K562 (cell line): ENCODE measurements at regions not wholly inside any gene's neighbourhood (a gene's known extent, or its start where the extent isn't known, plus 50 kb on each side); places are given as distances from the start of the nearest gene placed in this dataset.

Experiments
- ATAC-seq: fragments of 200-7000 bp; cut with Tn5 transposase; 3 replicates; pipeline ENCODE4 v1.9.1; 2020; ENCODE audit warnings: moderate library complexity
- BruUV-seq: library from RNA; stranded (reverse); fragments of 400-500 nt; replicated peaks from 2 replicates; lab custom pipeline; 2021; lab: Mats Ljungman, UMichigan
- CTCF ChIA-PET: fragments of 300-600 bp; formaldehyde crosslinking; extraction: SDS; loops from one replicate; lab custom pipeline; 2021; ENCODE audit warnings: low intra/inter-chr PET ratio; lab: Yijun Ruan, JAX
- POLR2A ChIA-PET: fragments of 300-600, 350-650 bp; sonication (Branson Sonifier 250); formaldehyde crosslinking; extraction: SDS; loops from one replicate; lab custom pipeline; 2021; ENCODE audit warnings: antibody characterized with exemption, inconsistent platforms; lab: Yijun Ruan, JAX
- DNase-seq, 4 experiments: peaks; one replicate each; pipeline versions ENCODE4 v3.0.0 to v3.0.0-alpha.2; 2011 to 2018; ENCODE audit warnings: low spot score in 3 of 4, mixed read lengths in 3 of 4; ENCODE audit errors: extremely low read depth in 1 of 4
- FAIRE-seq: peaks from 2 replicates; lab custom pipeline; 2011; peaks lifted over from hg19 to GRCh38; lab: Jason Lieb, UNC
- H2AFZ ChIP-seq: 2 replicates; pipeline ENCODE4 v1.6.0; 2011; ENCODE audit warnings: low read depth, low read length, control low read depth, inconsistent platforms
- H3K27ac ChIP-seq: fragments of 200-600 bp; 3 replicates; pipeline ENCODE4 v1.8.0; 2011; ENCODE audit warnings: low read depth, mild to moderate bottlenecking, control low read depth, inconsistent platforms, low read length, moderate library complexity, mixed read lengths; ENCODE audit errors: extremely low read depth
- H3K27me3 ChIP-seq, 2 experiments: fragments of 300-600 bp in 1 of 2; 2 replicates in 1 of 2; 3 replicates in 1 of 2; pipeline versions ENCODE4 v1.6.0 to v1.8.0; 2011; ENCODE audit warnings: inconsistent platforms in 2 of 2, low read length in 2 of 2, mild to moderate bottlenecking in 1 of 2, mixed read lengths in 1 of 2, moderate library complexity in 1 of 2; ENCODE audit not compliant: control insufficient read depth in 2 of 2, insufficient read depth in 2 of 2
- H3K36me3 ChIP-seq: fragments of 300-600 bp; 3 replicates; pipeline ENCODE4 v1.8.0; 2011; ENCODE audit warnings: mild to moderate bottlenecking, low read length, inconsistent platforms; ENCODE audit not compliant: control insufficient read depth, insufficient read depth
- H3K4me1 ChIP-seq, 2 experiments: fragments of 200-600 bp in 1 of 2; replicated peaks in 1 of 2; 2 replicates in 1 of 2; 3 replicates in 1 of 2; pipeline versions ENCODE4 v1.5.1 to v1.8.0; 2011; ENCODE audit warnings: inconsistent platforms in 2 of 2, low read length in 2 of 2, mild to moderate bottlenecking in 1 of 2, mixed read lengths in 1 of 2, moderate library complexity in 1 of 2; ENCODE audit not compliant: control insufficient read depth in 2 of 2, insufficient read depth in 2 of 2
- H3K4me2 ChIP-seq: 2 replicates; pipeline ENCODE4 v1.6.1; 2011; ENCODE audit warnings: low read length, control low read depth, inconsistent platforms, mixed read lengths; ENCODE audit not compliant: insufficient read depth
- H3K4me3 ChIP-seq: fragments of 200-600 bp; sonication (generic), shearing (Covaris generic); 2 replicates; pipeline ENCODE4 v1.5.1; 2016; ENCODE audit warnings: control low read depth, inconsistent platforms
- H3K79me2 ChIP-seq: fragments of 200-600 bp; 3 replicates; pipeline ENCODE4 v1.8.0; 2011; ENCODE audit warnings: low read length, inconsistent platforms; ENCODE audit not compliant: control insufficient read depth, insufficient read depth
- H3K9ac ChIP-seq, 2 experiments: 2 replicates each; pipeline versions ENCODE4 v1.6.0 to v1.6.1; 2011; ENCODE audit warnings: low read depth in 2 of 2, low read length in 2 of 2, control low read depth in 1 of 2, inconsistent platforms in 1 of 2, mild to moderate bottlenecking in 1 of 2, mixed read lengths in 1 of 2; ENCODE audit not compliant: insufficient read depth in 1 of 2
- H3K9me1 ChIP-seq: one replicate; pipeline ENCODE4 v1.6.0; 2011; ENCODE audit warnings: inconsistent platforms, mild to moderate bottlenecking, low read length, moderate library complexity; ENCODE audit not compliant: control insufficient read depth, insufficient read depth
- H3K9me3 ChIP-seq: replicated peaks from 2 replicates; pipeline ENCODE4 v1.5.1; 2011; ENCODE audit warnings: low read depth, low read length, inconsistent platforms; ENCODE audit not compliant: control insufficient read depth, insufficient read depth
- H4K20me1 ChIP-seq: replicated peaks from 2 replicates; pipeline ENCODE4 v1.6.1; 2011; ENCODE audit warnings: low read length, inconsistent platforms, mixed read lengths; ENCODE audit not compliant: control insufficient read depth, insufficient read depth
- AFF4 ChIP-seq: sonication (generic); formaldehyde crosslinking; IDR thresholded peaks from 2 replicates; pipeline ENCODE4 v1.8.0; 2023; ENCODE audit warnings: mild to moderate bottlenecking, missing genetic modification reagents
- BCOR ChIP-seq: fragments of 450-650 bp; IDR thresholded peaks from 2 replicates; pipeline ENCODE4 v1.6.1; 2016
- DACH1 ChIP-seq: fragments of 450-650 bp; IDR thresholded peaks from 2 replicates; pipeline ENCODE4 v1.6.1; 2018; ENCODE audit not compliant: partially characterized antibody
- DDX20 ChIP-seq: fragments of 450-650 bp; IDR thresholded peaks from 2 replicates; pipeline ENCODE4 v1.6.1; 2016; ENCODE audit warnings: missing genetic modification characterization, low read depth, mild to moderate bottlenecking, missing compliant biosample characterization, moderate library complexity
- MBD2 ChIP-seq: sonication (generic); IDR thresholded peaks from 2 replicates; pipeline ENCODE4 v1.6.1; 2016; ENCODE audit warnings: low read depth, borderline replicate concordance
- MTA1 ChIP-seq: fragments of 450-650 bp; IDR thresholded peaks from 2 replicates; pipeline ENCODE4 v1.6.1; 2017; ENCODE audit warnings: borderline replicate concordance
- MTA3 ChIP-seq: fragments of 450-650 bp; formaldehyde crosslinking; IDR thresholded peaks from 2 replicates; pipeline ENCODE4 v1.6.1; 2017; ENCODE audit warnings: mild to moderate bottlenecking, borderline replicate concordance
- NFXL1 ChIP-seq: fragments of 450-650 bp; formaldehyde crosslinking; IDR thresholded peaks from 2 replicates; pipeline ENCODE4 v1.4.0; 2021; ENCODE audit warnings: mild to moderate bottlenecking
- SMAD2 ChIP-seq: fragments of 150-350 bp; IDR thresholded peaks from 2 replicates; pipeline ENCODE4 v1.6.1; 2014; ENCODE audit warnings: low read depth, mild to moderate bottlenecking, low read length
- SMARCE1 ChIP-seq: fragments of 450-650 bp; IDR thresholded peaks from 2 replicates; pipeline ENCODE4 v1.7.1; 2016; ENCODE audit warnings: mild to moderate bottlenecking
- ZNF764 ChIP-seq: fragments of 250-450 bp; sonication (Bioruptor Pico); IDR thresholded peaks from 2 replicates; pipeline ENCODE4 v1.4.0; 2020; ENCODE audit warnings: low read depth, mild to moderate bottlenecking, moderate library complexity
- WGBS: fragments of 100-300 bp; shearing (Covaris generic); methylation state at CpG from one replicate; pipeline ENCODE4 v1.1.6; 2016; ENCODE audit warnings: low coverage, mixed read lengths; ENCODE audit not compliant: insufficient coverage; ENCODE audit errors: missing lambda C conversion rate; 5-methylcytosine and 5-hydroxymethylcytosine counted together
- in situ Hi-C: fragments of 300-500 bp; cut with MboI; formaldehyde crosslinking; loops from 4 replicates; pipeline ENCODE4 v1.15.0; 2018; ENCODE audit warnings: inconsistent platforms, mixed read lengths
- intact Hi-C: fragments of 100-400 bp; cut with micrococcal nuclease; formaldehyde crosslinking; loops from 2 replicates; pipeline ENCODE4 v1.14.2; 2022

- H3K4me2 ChIP-seq = no peak overlapping the region
- H3K4me3 ChIP-seq = no peak overlapping the region
- H3K9me1 ChIP-seq = no peaks in the 10 kb centered on the region
- ChIA-PET CTCF (no interaction called here), POLR2A (no interaction called here)
- no peak overlapping the region for H2AFZ ChIP-seq
- TF ChIP-seq DACH1 (no peak), MTA3 (no peak), ZNF764 (CRISPR knock-in tag) (no peak), AFF4 (CRISPR knock-in tag) (no peak), MTA1 (no peak), NFXL1 (no peak), MBD2 (no peak), SMAD2 (no peak), SMARCE1 (no peak), BCOR (no peak), DDX20 (tag) (no peak)
- no peaks in the 10 kb centered on the region for H3K4me1 ChIP-seq
- no peaks in the 10 kb centered on the region for H3K9me3 ChIP-seq
- 0% methylated on average over 2 of the region's 2 CpGs for WGBS
- no peaks in the 10 kb centered on the region for H4K20me1 ChIP-seq
- intact Hi-C loops (no loop called here), in situ Hi-C loops (no loop called here)
- H3K9ac ChIP-seq = no peak overlapping the region
- no peak overlapping the region for H3K27ac ChIP-seq
- no peak for ATAC-seq
- H3K27me3 ChIP-seq = no peaks in the 10 kb centered on the region
- H3K36me3 ChIP-seq = no peaks in the 10 kb centered on the region
- no peak for DNase-seq
- no TSS peak for BruUV-seq
- FAIRE-seq = no peak
- no peaks in the 10 kb centered on the region for H3K79me2 ChIP-seq
Measured at GRCh38 chr18:5639131-5639530, 95.3 kb upstream of the EPB41L3 start.
